ENCODE measurements at regions not wholly inside any gene's neighbourhood (a gene's known extent, or its start where the extent isn't known, plus 50 kb on each side); places are given as distances from the start of the nearest gene placed in this dataset.
"Not testable (repeated sequence)": the region's sequence is repeated elsewhere in the genome, so short reads cannot be mapped to it uniquely, and the experiment has no call there.

GRCh38 chr5:40277161-40277906 lies 402.4 kb upstream of the PTGER4 start:
- DNase-seq (ENCODE audit: low spot score), result no peak

DNA sequence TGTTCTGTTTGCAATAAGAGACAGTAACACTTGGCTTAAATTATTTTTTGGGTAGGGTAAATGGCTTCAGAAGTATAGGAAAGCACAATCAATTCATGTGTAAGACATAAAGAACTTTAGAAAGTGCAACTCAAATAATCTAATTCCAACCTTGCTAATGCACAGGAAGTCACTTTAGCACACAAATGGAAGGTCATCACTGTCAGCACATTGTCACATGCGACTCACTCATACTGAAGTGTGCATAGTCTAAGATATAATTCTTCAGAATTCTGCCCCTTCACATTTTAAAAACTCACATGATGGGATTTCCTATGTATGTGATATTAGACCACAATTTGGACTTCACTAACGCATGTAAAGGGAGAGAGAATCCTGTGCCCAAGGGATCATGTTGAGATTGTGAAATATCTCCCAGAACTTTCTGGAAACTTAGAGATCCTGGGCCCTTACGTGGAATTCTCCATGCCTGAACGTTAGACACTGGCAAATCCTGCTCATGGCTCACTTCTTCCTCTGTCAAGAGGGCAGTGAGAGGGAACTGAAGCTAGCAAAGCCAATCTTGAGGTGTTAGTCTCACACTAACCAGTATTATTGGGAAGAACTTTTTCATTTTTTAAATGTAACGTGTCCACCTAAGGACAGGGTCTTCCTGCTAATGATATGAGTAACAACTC lies 403.2 kb upstream of the PTGER4 start:
- no peak for DNase-seq (ENCODE audit: low spot score)

- DNase-seq (ENCODE audit: low spot score), result no peak
Measured at GRCh38 chr5:40274568-40274967, 405.1 kb upstream of the PTGER4 start.

DNA sequence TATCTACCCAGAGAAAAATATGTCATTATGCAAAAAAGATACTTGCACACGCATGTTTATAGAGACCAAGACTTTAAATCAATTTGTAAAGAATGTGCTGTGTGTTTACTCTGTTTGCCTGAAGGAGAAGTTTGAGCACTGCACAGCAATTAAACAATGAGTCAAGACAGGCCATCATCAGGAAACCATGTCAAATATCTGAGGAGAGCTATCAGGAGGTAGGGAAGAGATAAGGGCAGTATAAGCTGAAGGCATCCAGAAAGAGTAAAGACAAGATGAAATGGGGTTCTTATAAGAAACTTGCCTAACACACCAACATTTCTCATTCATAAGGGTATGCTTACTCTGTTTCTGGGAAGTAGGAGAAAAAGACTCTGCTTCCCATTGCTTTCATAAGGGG lies 405.8 kb upstream of the PTGER4 start:
- no peak for DNase-seq (ENCODE audit: low spot score)

DNA sequence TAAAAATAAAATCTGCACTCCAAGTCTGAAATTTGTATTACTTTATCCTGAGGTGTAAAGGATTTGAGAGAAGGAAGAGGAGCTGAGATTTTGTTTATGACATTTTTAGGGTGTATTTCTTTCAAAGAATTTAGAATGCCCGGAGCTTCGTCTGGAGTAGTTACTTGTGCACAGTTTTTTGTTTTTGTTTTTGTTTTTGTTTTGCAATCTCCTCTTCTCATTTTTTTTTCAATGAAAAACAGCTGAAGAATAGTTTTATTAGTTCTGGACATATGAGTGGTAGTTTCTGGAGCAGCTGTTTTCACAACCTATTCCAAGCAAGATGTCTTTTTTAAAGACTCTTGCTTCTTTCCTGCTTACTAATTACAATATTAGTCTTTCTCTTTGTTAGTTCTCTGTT lies 408.2 kb upstream of the PTGER4 start:
- no peak for DNase-seq (ENCODE audit: low spot score)

DNA sequence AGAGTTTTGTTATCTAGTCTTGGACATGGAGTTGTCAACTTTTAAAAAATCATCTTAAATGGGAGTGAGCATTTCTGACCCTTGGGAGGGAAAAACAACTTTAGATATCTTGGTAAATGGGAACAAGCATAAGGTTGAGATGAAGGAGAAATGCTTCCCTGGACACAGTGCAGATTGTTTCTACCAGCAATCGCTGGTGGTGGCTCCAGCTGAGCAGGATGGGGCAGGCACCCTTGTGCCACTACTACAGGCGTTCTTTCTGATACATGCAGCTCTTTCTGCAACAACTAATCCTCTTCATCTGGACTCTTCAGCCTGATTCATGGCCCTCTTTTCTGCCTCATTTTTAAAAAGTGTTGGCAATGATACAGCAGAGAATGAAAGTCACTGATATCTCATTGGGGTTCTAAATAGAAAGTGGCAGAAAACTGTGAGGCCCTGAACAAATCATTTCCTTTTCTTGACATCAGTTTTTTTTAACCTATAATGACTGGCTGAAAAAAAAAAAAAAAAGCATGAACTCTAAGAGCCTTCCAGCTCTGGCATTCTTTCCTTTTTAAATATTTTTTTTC lies 409.4 kb upstream of the PTGER4 start:
- no peak for DNase-seq (ENCODE audit: low spot score)

DNA sequence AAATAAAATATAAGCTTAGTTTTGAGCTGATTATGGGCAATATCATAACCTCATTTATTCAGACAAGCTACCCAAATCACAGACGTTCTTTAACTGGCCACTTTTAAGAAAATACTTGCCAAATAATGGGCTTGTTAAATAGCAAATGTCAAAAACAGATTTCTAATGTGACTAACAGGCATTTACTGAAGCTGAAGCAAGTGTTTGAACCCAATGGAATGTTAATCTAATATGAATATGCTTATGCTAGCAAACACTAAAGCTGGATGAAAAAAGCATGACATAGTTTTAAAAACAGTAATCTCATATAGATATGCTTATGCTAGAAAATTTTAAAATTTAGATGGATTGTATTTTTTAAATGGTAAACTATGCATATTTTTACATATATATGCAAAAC lies 411.6 kb upstream of the PTGER4 start:
- no peak for DNase-seq (ENCODE audit: low spot score)

- no peak for DNase-seq (ENCODE audit: low spot score)
Measured at GRCh38 chr5:40266952-40267351, 412.8 kb upstream of the PTGER4 start.

DNA sequence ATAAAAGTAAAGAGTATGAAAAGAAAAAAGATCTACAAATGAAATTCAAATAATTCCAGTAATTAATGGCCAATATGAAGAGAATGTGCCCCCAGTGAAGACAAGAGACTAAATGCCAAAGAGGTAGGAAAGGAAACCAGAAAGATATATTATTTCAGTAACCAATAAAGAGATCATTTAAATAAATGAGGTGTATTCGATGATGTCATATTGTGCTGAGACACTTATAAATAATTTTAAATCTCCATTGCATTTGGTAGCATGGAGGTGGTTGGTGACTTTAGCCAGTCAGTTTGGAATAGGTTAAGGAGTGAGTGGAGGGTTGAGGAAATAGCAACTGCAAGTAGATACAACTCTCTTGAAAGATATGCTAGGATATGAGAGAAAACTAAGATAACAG lies 417.7 kb upstream of the PTGER4 start:
- no peak for DNase-seq (ENCODE audit: low spot score)

DNA sequence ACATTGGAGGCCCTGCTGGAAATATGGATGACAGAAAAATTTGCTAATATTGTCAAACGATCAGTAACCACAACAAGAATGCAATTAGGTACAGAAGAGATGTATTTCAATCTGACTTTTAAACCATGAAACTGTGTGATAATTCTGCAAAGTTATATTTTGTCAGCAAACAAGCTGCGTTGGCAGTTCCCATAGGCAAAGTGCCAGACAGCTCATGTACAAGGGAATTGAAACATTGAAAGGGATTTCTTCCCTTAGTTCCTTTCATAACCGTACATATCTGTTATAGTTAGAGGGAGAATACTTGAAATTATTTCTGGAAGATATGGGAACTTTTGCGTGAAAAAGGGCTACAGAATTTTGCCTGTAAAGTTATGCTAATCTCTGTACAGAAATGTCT lies 419.4 kb upstream of the PTGER4 start:
- no peak for DNase-seq (ENCODE audit: low spot score)

DNA sequence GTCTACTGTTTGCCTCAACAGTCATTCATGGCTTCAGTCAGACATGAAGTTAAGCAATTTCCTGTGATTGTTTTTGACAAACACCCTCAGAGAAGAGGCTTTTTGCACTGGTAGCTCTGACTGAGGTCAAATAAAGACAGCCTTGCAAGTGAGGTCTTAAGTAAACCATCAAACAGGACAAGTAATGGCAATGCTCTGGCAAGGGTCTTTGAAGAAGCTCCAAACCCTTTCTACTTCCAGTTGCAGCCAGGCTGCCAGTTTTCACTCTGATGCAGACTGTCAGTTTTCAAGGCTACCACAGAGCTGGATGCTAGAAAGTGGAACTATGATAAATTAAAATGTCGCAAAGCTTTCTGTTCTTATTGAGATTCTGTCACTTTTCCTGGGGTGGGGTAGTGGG lies 421.5 kb upstream of the PTGER4 start:
- no peak for DNase-seq (ENCODE audit: low spot score)

DNA sequence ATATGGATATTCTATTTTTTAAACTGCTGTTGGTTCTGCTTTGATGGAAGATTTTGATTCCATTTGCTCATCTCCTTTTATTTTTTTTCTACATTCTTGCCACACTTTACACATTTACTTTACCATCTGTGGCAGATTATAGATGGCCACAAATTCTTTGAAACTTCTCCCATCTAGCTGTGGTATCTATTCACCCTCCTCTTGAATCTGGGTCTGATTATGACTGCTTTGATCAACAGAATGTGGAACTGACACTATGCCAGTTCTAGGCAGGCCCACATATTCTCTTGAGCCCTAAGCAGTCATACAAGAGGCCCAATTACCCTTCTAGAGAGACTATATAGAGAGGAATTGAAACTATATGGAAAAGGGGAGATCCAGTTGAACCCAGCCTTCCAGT lies 439.0 kb upstream of the PTGER4 start:
- DNase-seq (ENCODE audit: low spot score), result no peak

DNA sequence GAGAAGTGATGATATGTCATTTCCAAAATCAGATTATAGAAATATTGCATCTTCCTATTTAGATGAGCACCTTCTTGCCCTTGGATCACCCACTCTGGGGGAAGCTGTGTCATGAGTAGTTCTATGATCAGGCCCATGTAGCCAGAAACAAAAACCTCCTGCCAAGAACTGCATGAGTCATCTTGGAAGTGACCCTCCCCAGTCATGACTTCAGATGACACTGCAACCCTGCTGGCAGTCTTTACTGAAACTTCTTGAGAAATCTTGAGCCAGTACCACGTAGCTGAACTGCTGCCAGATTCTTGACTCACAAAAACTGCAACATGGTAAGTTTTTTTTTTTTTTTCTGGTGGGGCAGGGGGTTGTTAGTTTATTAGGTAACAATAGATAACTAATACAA lies 439.6 kb upstream of the PTGER4 start:
- DNase-seq (ENCODE audit: low spot score), result no peak

GRCh38 chr5:40238066-40238745 lies 441.5 kb upstream of the PTGER4 start:
- no peak for DNase-seq (ENCODE audit: low spot score)

DNA sequence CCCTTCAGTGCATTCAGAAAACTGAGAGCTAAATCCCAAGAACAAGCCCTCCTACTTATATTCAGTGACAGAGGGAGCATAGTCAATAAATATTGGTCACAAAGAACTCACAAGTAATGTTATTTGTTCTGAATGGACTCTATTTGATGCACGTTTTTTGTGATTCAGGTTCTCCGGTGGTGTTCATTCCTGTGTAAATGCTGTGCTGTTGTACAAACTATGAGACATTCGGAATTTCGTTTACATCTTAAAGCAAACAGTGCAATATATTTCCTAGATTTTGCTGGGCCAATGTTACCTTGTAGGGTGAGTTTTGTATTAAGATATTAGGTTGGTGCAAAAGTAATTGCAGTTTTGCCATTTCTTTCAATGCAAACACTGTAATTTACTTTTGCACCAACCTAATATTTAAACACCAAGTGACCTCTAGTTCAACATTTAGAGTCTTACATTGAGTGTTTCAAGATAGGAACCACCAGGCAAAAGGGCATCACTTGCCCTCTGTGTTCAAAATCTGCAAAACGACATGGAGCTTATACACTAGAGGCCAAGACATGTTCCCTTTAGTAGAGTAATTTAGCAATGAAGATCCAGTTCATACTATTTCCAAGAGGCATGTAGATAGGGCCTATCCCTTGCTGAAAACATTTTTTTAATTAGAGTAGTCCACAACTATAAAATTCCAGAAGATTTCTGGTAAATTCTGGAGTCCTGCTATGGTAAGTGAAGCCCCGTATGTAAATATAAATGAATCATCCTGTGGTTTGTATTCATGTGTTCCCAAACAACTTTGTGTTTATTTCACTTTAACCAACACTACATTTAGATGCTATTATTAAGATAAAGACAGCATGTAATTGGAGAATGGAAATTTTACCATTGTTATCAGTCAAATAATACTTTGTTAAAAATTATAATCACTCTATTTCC lies 444.0 kb upstream of the PTGER4 start:
- no peak for DNase-seq (ENCODE audit: low spot score)

GRCh38 chr5:40233268-40233667 lies 446.4 kb upstream of the PTGER4 start:
- DNase-seq (ENCODE audit: low spot score), result no peak

GRCh38 chr5:40227931-40228330 lies 451.8 kb upstream of the PTGER4 start:
- DNase-seq (ENCODE audit: low spot score), result no peak

GRCh38 chr5:40227366-40227765 lies 452.3 kb upstream of the PTGER4 start:
- no peak for DNase-seq (ENCODE audit: low spot score)

GRCh38 chr5:40226906-40227305 lies 452.8 kb upstream of the PTGER4 start:
- no peak for DNase-seq (ENCODE audit: low spot score)

DNA sequence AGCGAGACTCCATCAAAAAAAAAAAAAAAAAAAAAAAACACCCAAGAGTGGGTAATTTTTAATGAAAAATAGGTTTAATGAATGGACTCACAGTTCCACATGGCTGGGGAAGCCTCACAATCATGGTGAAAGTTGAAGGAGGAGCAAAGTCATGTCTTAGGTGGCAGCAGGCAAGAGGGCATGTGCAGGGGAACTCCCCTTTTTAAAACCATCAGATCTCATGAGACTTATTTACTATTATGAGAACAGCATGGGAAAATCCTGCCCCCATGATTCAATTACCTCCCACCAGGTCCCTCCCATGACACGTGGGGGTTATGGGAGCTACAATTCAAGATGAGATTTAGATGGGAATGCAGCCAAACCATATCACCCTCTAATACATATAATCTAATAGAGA lies 454.6 kb upstream of the PTGER4 start:
- DNase-seq (ENCODE audit: low spot score), result not testable (repeated sequence)

DNA sequence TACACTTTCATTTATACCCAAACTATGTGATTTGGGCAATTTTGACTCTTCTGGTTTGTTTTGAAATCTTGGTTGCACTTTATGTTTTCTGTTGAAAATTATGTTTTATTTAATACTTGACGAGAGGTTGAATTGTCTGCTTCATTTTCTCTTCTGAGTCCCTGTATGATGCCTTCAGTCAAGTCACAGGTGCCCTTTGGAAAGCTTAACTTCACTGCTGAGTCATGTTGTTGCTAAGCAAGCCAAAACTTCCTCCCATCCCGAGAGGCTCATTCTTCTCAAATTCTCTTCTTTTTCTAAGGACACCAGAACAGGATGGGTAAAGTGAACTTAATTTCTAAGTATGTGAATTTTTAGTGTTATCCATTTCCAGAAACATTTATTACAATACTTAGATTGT lies 455.3 kb upstream of the PTGER4 start:
- no peak for DNase-seq (ENCODE audit: low spot score)

DNA sequence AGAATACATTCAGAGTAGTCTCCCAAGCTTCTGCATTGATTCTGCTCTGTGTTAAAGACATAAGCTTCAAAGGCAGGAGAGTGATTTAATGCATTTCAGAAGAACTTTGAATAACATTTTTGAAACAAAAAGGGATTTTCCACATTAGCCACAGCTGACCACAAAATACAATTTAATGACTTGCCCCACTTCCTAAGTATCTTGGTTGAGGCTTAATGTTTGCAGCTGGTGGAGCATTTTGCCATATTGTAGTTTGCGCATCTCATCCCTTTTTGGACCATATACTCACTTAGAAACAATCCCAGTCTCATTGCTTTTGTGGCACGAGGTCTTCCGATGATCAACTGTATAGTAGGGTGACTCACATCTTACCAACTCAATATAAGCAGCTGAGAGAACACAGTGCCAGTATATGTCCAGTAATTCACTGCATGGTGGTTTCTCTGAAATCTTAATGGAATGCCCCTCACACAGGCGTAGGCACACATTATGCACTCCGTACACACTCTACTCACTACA lies 455.8 kb upstream of the PTGER4 start:
- DNase-seq (ENCODE audit: low spot score), result no peak

Measured in HuH-7.5 (cell line).